ENCODE measurements at regions not wholly inside any gene's neighbourhood (a gene's known extent, or its start where the extent isn't known, plus 50 kb on each side); places are given as distances from the start of the nearest gene placed in this dataset.

DNA sequence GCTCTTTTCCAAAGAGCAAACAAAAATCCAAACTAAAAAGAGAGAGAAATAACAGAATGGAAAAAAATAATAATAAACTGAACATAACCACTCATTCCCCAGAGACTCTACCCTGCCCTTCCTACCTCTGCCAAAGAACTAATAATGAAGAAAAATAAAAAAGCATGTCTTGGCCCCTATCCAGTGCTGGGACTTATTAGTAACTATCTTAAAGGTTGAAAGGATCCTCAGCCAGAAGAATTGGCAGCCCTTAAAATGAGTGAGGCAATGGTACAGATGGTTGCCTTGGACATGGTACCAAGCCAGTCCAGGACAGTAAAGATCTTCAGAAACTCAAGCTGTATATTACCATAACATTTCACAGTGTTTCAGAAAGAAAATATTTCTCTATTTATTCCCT, 279.3 kb downstream of the HACE1 start:
- TF ChIP-seq EP300 (IDR thresholded peaks at IDR 0.05; ENCODE audit: borderline replicate concordance) (no peak), TEAD4 (IDR thresholded peaks at IDR 0.05) (no peak), YY1 (IDR thresholded peaks at IDR 0.05; ENCODE audit: low read depth) (no peak), TCF12 (IDR thresholded peaks at IDR 0.05; ENCODE audit: low read depth) (no peak), CREB1 (IDR thresholded peaks at IDR 0.05; ENCODE audit: low read depth) (no peak), REST (IDR thresholded peaks at IDR 0.05; ENCODE audit: low read depth) (no peak), FOXM1 (IDR thresholded peaks at IDR 0.05; ENCODE audit: borderline replicate concordance, low read depth) (no peak), CEBPB (IDR thresholded peaks at IDR 0.05) (no peak)
- TF ChIP-seq, protein P1, sequence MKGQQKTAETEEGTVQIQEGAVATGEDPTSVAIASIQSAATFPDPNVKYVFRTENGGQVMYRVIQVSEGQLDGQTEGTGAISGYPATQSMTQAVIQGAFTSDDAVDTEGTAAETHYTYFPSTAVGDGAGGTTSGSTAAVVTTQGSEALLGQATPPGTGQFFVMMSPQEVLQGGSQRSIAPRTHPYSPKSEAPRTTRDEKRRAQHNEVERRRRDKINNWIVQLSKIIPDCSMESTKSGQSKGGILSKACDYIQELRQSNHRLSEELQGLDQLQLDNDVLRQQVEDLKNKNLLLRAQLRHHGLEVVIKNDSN (IDR thresholded peaks at IDR 0.05) = no peak

Data from Ishikawa (cell line).